GM12878 (cell line): ENCODE measurements at regions not wholly inside any gene's neighbourhood (a gene's known extent, or its start where the extent isn't known, plus 50 kb on each side); places are given as distances from the start of the nearest gene placed in this dataset.

Experiments
- ATAC-seq: fragments of 200-7000 bp; cut with Tn5 transposase; 3 replicates; pipeline ENCODE4 v1.9.1; 2020; ENCODE audit warnings: mild to moderate bottlenecking, moderate library complexity
- BruUV-seq: library from RNA; stranded (reverse); fragments of 400-500 nt; replicated peaks from 2 replicates; lab custom pipeline; 2021; lab: Mats Ljungman, UMichigan
- CTCF ChIA-PET: fragments of 300-600 bp; sonication (Branson Sonifier 250); formaldehyde crosslinking; extraction: SDS; loops from one replicate; lab custom pipeline; 2021; ENCODE audit warnings: inconsistent platforms; lab: Yijun Ruan, JAX
- POLR2A ChIA-PET: fragments of 350-600 bp; formaldehyde crosslinking; extraction: SDS; loops from one replicate; lab custom pipeline; 2021; ENCODE audit warnings: inconsistent platforms; lab: Charles Lee
- RAD21 ChIA-PET: fragments of 300-600 bp; sonication (Branson Sonifier 250); formaldehyde crosslinking; loops from one replicate; lab custom pipeline; 2023; ENCODE audit warnings: antibody characterized with exemption; ENCODE audit not compliant: unreplicated experiment; lab: Charles Lee
- SMC1A ChIA-PET: fragments of 300-600 bp; sonication (Branson Sonifier 250); formaldehyde crosslinking; loops from one replicate; lab custom pipeline; 2023; ENCODE audit not compliant: unreplicated experiment, uncharacterized antibody; lab: Charles Lee
- DNase-seq: peaks from one replicate; pipeline ENCODE4 v3.0.0-alpha.2; 2011; ENCODE audit warnings: low read depth, low spot score
- FAIRE-seq: peaks from 3 replicates; lab custom pipeline; 2011; peaks lifted over from hg19 to GRCh38; lab: Jason Lieb, UNC
- H2AFZ ChIP-seq: 2 replicates; pipeline ENCODE4 v1.6.0; 2011; ENCODE audit warnings: low read depth, low read length, control low read depth; ENCODE audit not compliant: control insufficient read depth
- H3K27ac ChIP-seq: 2 replicates; pipeline ENCODE4 v1.5.1; 2011; ENCODE audit warnings: control low read depth; ENCODE audit not compliant: control insufficient read depth, insufficient read depth
- H3K27me3 ChIP-seq, 2 experiments: replicated peaks in 1 of 2; 2 replicates each; pipeline versions ENCODE4 v1.6.0 to v1.6.1; 2011; ENCODE audit warnings: low read length in 1 of 2; ENCODE audit not compliant: control insufficient read depth in 2 of 2, insufficient read depth in 2 of 2
- H3K36me3 ChIP-seq, 2 experiments: 2 replicates each; pipeline ENCODE4 v1.5.1; 2011; ENCODE audit warnings: low read length in 1 of 2; ENCODE audit not compliant: control insufficient read depth in 2 of 2, insufficient read depth in 2 of 2
- H3K4me1 ChIP-seq: 2 replicates; pipeline ENCODE4 v1.6.1; 2011; ENCODE audit warnings: mild to moderate bottlenecking, low read length, moderate library complexity, mixed read lengths; ENCODE audit not compliant: control insufficient read depth, insufficient read depth
- H3K4me2 ChIP-seq: 2 replicates; pipeline ENCODE4 v1.6.0; 2011; ENCODE audit warnings: control low read depth; ENCODE audit not compliant: control insufficient read depth, insufficient read depth
- H3K4me3 ChIP-seq: fragments of 200-600 bp; sonication (generic); 2 replicates; pipeline ENCODE4 v1.5.1; 2016
- H3K79me2 ChIP-seq: 2 replicates; pipeline ENCODE4 v1.6.0; 2011; ENCODE audit warnings: low read length; ENCODE audit not compliant: control insufficient read depth, insufficient read depth
- H3K9ac ChIP-seq: 2 replicates; pipeline ENCODE4 v1.8.0; 2011; ENCODE audit warnings: low read length, control low read depth, mixed read lengths; ENCODE audit not compliant: control insufficient read depth, insufficient read depth
- H3K9me3 ChIP-seq: replicated peaks from 3 replicates; pipeline ENCODE4 v1.5.1; 2011; ENCODE audit warnings: mild to moderate bottlenecking, low read length; ENCODE audit not compliant: control insufficient read depth, insufficient read depth
- H4K20me1 ChIP-seq: 2 replicates; pipeline ENCODE4 v1.6.0; 2011; ENCODE audit not compliant: control insufficient read depth, insufficient read depth
- ATF7 ChIP-seq: fragments of 450-650 bp; IDR thresholded peaks from 2 replicates; pipeline ENCODE4 v1.6.1; 2016; ENCODE audit warnings: low read depth, mild to moderate bottlenecking
- CHD2 ChIP-seq: IDR thresholded peaks from 2 replicates; pipeline ENCODE4 v1.6.1; 2011; ENCODE audit warnings: low read depth, low read length, improper control_type of control experiment, borderline replicate concordance
- CREM ChIP-seq: IDR thresholded peaks from 2 replicates; pipeline ENCODE4 v1.6.1; 2014; ENCODE audit warnings: antibody characterized with exemption, low read depth
- EZH2 ChIP-seq: IDR thresholded peaks from 2 replicates; pipeline ENCODE4 v1.6.1; 2012; ENCODE audit warnings: low read depth, mild to moderate bottlenecking, control low read depth, inconsistent platforms, low read length, borderline replicate concordance; ENCODE audit not compliant: control insufficient read depth
- HSF1 ChIP-seq: fragments of 150-350 bp; IDR thresholded peaks from 2 replicates; pipeline ENCODE4 v1.6.1; 2014; ENCODE audit warnings: mild to moderate bottlenecking, low read depth, low read length
- KLF5 ChIP-seq: fragments of 450-650 bp; IDR thresholded peaks from 2 replicates; pipeline ENCODE4 v1.6.1; 2014; ENCODE audit warnings: mild to moderate bottlenecking; ENCODE audit not compliant: partially characterized antibody
- PML ChIP-seq: IDR thresholded peaks from 2 replicates; pipeline ENCODE4 v1.6.1; 2012; ENCODE audit warnings: low read length, inconsistent platforms
- RAD21 ChIP-seq: IDR thresholded peaks from 2 replicates; pipeline ENCODE4 v1.6.1; 2011; ENCODE audit warnings: mild to moderate bottlenecking, low read depth, low read length, moderate library complexity; ENCODE audit not compliant: insufficient read depth
- RBBP5 ChIP-seq: fragments of 200-600 bp; sonication (generic); conservative IDR thresholded peaks from 2 replicates; pipeline ENCODE4 v1.6.1; 2016
- SKIL ChIP-seq: fragments of 450-650 bp; IDR thresholded peaks from 2 replicates; pipeline ENCODE4 v1.6.1; 2017; ENCODE audit warnings: mild to moderate bottlenecking, low read depth, inconsistent platforms; ENCODE audit not compliant: poor library complexity, severe bottlenecking
- SMAD5 ChIP-seq: IDR thresholded peaks from 2 replicates; pipeline ENCODE4 v1.6.1; 2016; ENCODE audit warnings: antibody characterized with exemption, low read depth
- TCF7 ChIP-seq: IDR thresholded peaks from 2 replicates; pipeline ENCODE4 v1.6.1; 2014; ENCODE audit warnings: antibody characterized with exemption, borderline replicate concordance
- WRNIP1 ChIP-seq: IDR thresholded peaks from 2 replicates; pipeline ENCODE4 v1.6.1; 2011; ENCODE audit warnings: low read depth, low read length, improper control_type of control experiment, borderline replicate concordance
- ZSCAN29 ChIP-seq: fragments of 450-650 bp; IDR thresholded peaks from 2 replicates; pipeline ENCODE4 v1.6.1; 2017; ENCODE audit warnings: mild to moderate bottlenecking, moderate library complexity
- WGBS: methylation state at CpG from one replicate; pipeline ENCODE4 v1.1.6; 2016; ENCODE audit warnings: low lambda C conversion rate; ENCODE audit not compliant: insufficient replicate concordance, insufficient coverage; ENCODE audit errors: missing lambda C conversion rate; 5-methylcytosine and 5-hydroxymethylcytosine counted together
- in situ Hi-C: fragments of 300-500 bp; cut with MboI; formaldehyde crosslinking; loops from 9 replicates; pipeline ENCODE4 v1.14.3; 2018; ENCODE audit warnings: mixed read lengths
- intact Hi-C: fragments of 100-400 bp; cut with micrococcal nuclease; formaldehyde crosslinking; loops from one replicate; pipeline ENCODE4 v1.14.2; 2022; ENCODE audit not compliant: unreplicated experiment
- TF ChIP-seq, protein P1 (sequence below): fragments of 450-650 bp; IDR thresholded peaks from 2 replicates; pipeline ENCODE4 v1.6.1; 2018; ENCODE audit warnings: borderline replicate concordance, mild to moderate bottlenecking; ENCODE audit not compliant: partially characterized antibody

GRCh38 chrX:38960137-38960536, 158.9 kb downstream of the MID1IP1 start (continued):
- TF ChIP-seq PML: no peak
- TF ChIP-seq RAD21: no peak
- TF ChIP-seq EZH2: no peak
- TF ChIP-seq WRNIP1: no peak
- TF ChIP-seq HSF1: no peak
- TF ChIP-seq SMAD5: no peak
- no peak for TF ChIP-seq ZSCAN29

- H4K20me1 ChIP-seq: no peaks in the 10 kb centered on the region
- ChIA-PET CTCF (no interaction called here), POLR2A (no interaction called here), SMC1A (no interaction called here), RAD21 (no interaction called here)
- no peaks in the 10 kb centered on the region for H3K27me3 ChIP-seq
- intact Hi-C loops (no loop called here), in situ Hi-C loops (no loop called here)
- DNase-seq: no peak
- BruUV-seq: no TSS peak
- H3K9me3 ChIP-seq: peaks cover 5% of the 10 kb centered on the region; the same call in 1 of the 3 replicates
- H3K9ac ChIP-seq: no peak overlapping the region
- FAIRE-seq: no peak
- 51% methylated on average over 4 of the region's 4 CpGs for WGBS
- TF ChIP-seq RBBP5 (no peak), TCF7 (no peak), ATF7 (no peak), KLF5 (no peak), CHD2 (no peak), SKIL (no peak), CREM (no peak)
- TF ChIP-seq, protein P1, sequence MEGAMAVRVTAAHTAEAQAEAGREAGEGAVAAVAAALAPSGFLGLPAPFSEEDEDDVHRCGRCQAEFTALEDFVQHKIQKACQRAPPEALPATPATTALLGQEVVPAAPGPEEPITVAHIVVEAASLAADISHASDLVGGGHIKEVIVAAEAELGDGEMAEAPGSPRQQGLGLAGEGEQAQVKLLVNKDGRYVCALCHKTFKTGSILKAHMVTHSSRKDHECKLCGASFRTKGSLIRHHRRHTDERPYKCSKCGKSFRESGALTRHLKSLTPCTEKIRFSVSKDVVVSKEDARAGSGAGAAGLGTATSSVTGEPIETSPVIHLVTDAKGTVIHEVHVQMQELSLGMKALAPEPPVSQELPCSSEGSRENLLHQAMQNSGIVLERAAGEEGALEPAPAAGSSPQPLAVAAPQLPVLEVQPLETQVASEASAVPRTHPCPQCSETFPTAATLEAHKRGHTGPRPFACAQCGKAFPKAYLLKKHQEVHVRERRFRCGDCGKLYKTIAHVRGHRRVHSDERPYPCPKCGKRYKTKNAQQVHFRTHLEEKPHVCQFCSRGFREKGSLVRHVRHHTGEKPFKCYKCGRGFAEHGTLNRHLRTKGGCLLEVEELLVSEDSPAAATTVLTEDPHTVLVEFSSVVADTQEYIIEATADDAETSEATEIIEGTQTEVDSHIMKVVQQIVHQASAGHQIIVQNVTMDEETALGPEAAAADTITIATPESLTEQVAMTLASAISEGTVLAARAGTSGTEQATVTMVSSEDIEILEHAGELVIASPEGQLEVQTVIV: no peak
- H3K4me2 ChIP-seq: no peak overlapping the region
- H3K4me3 ChIP-seq: no peak overlapping the region
- no peak overlapping the region for H3K27ac ChIP-seq
- H3K79me2 ChIP-seq: no peaks in the 10 kb centered on the region
- H3K4me1 ChIP-seq: no peaks in the 10 kb centered on the region
- no peaks in the 10 kb centered on the region for H3K36me3 ChIP-seq
- no peak overlapping the region for H2AFZ ChIP-seq
- ATAC-seq: no peak
These were observed 160.7 kb downstream of the MID1IP1 start for GRCh38 chrX:38961936-38962335.
